ENCODE measurements at regions not wholly inside any gene's neighbourhood (a gene's known extent, or its start where the extent isn't known, plus 50 kb on each side); places are given as distances from the start of the nearest gene placed in this dataset.

GRCh38 chr4:138428611-138429010 lies 186.5 kb upstream of the SLC7A11 start:
- no peak for TF ChIP-seq CTCF (conservative IDR thresholded peaks at IDR 0.05; ENCODE audit: low read length)
- no peak for TF ChIP-seq EZH2phosphoT487 (IDR thresholded peaks at IDR 0.05; ENCODE audit: borderline replicate concordance)
